ENCODE measurements at regions not wholly inside any gene's neighbourhood (a gene's known extent, or its start where the extent isn't known, plus 50 kb on each side); places are given as distances from the start of the nearest gene placed in this dataset.
"Not testable (repeated sequence)": the region's sequence is repeated elsewhere in the genome, so short reads cannot be mapped to it uniquely, and the experiment has no call there.

- TF ChIP-seq, protein P1, sequence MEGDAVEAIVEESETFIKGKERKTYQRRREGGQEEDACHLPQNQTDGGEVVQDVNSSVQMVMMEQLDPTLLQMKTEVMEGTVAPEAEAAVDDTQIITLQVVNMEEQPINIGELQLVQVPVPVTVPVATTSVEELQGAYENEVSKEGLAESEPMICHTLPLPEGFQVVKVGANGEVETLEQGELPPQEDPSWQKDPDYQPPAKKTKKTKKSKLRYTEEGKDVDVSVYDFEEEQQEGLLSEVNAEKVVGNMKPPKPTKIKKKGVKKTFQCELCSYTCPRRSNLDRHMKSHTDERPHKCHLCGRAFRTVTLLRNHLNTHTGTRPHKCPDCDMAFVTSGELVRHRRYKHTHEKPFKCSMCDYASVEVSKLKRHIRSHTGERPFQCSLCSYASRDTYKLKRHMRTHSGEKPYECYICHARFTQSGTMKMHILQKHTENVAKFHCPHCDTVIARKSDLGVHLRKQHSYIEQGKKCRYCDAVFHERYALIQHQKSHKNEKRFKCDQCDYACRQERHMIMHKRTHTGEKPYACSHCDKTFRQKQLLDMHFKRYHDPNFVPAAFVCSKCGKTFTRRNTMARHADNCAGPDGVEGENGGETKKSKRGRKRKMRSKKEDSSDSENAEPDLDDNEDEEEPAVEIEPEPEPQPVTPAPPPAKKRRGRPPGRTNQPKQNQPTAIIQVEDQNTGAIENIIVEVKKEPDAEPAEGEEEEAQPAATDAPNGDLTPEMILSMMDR (IDR thresholded peaks at IDR 0.05; ENCODE audit: low read depth, low read length), result no peak
- no peak for TF ChIP-seq MYC (IDR thresholded peaks at IDR 0.05; ENCODE audit: low read depth, low read length)
- TF ChIP-seq POLR2A (IDR thresholded peaks at IDR 0.05; ENCODE audit: extremely low read depth, insufficient read length), result no peak
- TF ChIP-seq, protein P2, sequence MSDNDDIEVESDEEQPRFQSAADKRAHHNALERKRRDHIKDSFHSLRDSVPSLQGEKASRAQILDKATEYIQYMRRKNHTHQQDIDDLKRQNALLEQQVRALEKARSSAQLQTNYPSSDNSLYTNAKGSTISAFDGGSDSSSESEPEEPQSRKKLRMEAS (IDR thresholded peaks at IDR 0.05; ENCODE audit: low read depth, low read length), result no peak
- H3K4me3 ChIP-seq (ENCODE audit: low read depth, low read length), result no peak overlapping the region
- no peak for DNase-seq (ENCODE audit: low read depth)
Observed at GRCh38 chrX:35507701-35508100, 290.4 kb upstream of the MAGEB16 start.

- not testable (repeated sequence) for DNase-seq (ENCODE audit: low read depth); H3K4me3 ChIP-seq (ENCODE audit: low read depth, low read length)
Observed at GRCh38 chrX:35548003-35548402, 250.1 kb upstream of the MAGEB16 start.

- DNase-seq (ENCODE audit: low read depth), result no peak
- TF ChIP-seq, protein P1 (IDR thresholded peaks at IDR 0.05; ENCODE audit: low read depth, low read length), result no peak
- no peak for TF ChIP-seq MYC (IDR thresholded peaks at IDR 0.05; ENCODE audit: low read depth, low read length)
- no peak for TF ChIP-seq POLR2A (IDR thresholded peaks at IDR 0.05; ENCODE audit: extremely low read depth, insufficient read length)
- TF ChIP-seq, protein P2 (IDR thresholded peaks at IDR 0.05; ENCODE audit: low read depth, low read length), result no peak
- no peak overlapping the region for H3K4me3 ChIP-seq (ENCODE audit: low read depth, low read length)
Observed at GRCh38 chrX:35557916-35558315, 240.2 kb upstream of the MAGEB16 start.

DNA sequence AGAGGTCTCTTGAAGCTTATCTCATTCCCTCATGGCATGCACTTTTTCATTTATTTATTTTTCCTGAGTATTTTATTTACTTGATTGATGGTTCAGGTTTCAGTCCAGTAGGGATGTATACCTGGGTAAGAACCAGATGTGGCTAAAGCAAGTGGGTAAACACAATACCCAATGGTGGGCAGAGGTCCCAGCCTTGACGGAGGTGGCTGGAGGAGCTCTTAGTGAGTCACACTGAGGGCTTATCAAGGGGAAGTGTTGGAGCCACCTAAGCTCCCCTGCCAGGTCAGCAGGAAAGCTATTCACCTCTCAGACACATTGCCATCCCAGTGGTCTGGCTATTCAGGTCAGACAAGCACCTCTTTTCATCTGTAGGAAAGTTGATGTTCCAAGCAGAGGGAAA lies 236.2 kb upstream of the MAGEB16 start:
- DNase-seq (ENCODE audit: low read depth), result no peak
- H3K4me3 ChIP-seq (ENCODE audit: low read depth, low read length), result no peak overlapping the region
- no peak for TF ChIP-seq MYC (IDR thresholded peaks at IDR 0.05; ENCODE audit: low read depth, low read length)
- TF ChIP-seq, protein P1 (IDR thresholded peaks at IDR 0.05; ENCODE audit: low read depth, low read length), result no peak
- TF ChIP-seq POLR2A (IDR thresholded peaks at IDR 0.05; ENCODE audit: extremely low read depth, insufficient read length), result no peak
- TF ChIP-seq, protein P2 (IDR thresholded peaks at IDR 0.05; ENCODE audit: low read depth, low read length), result no peak

- TF ChIP-seq MYC (IDR thresholded peaks at IDR 0.05; ENCODE audit: low read depth, low read length) (no peak), POLR2A (IDR thresholded peaks at IDR 0.05; ENCODE audit: extremely low read depth, insufficient read length) (no peak)
- TF ChIP-seq, protein P1 (IDR thresholded peaks at IDR 0.05; ENCODE audit: low read depth, low read length), result no peak
- TF ChIP-seq, protein P2 (IDR thresholded peaks at IDR 0.05; ENCODE audit: low read depth, low read length), result no peak
- no peak overlapping the region for H3K4me3 ChIP-seq (ENCODE audit: low read depth, low read length)
- DNase-seq (ENCODE audit: low read depth), result no peak
Observed at GRCh38 chrX:35562395-35562794, 235.7 kb upstream of the MAGEB16 start.

DNA sequence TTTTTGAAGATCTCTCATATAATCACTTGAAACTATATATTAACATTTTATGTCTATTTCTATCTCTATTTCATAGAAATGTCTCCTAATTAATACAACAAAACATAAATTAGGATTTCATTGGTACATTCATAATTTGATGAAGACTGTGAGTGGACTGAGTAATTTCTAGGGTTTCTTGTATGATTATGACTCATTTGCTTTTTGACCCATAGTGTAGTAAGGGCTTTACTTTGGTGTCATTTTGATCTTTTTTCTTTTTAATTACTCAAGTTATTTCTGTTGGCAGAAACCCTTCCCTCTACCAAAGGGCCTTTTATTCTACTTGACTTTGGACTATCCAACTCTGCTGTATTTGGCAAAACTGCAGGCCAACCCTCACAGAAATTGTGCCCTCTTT lies 207.9 kb upstream of the MAGEB16 start:
- TF ChIP-seq POLR2A (IDR thresholded peaks at IDR 0.05; ENCODE audit: extremely low read depth, insufficient read length), result no peak
- no peak for TF ChIP-seq MYC (IDR thresholded peaks at IDR 0.05; ENCODE audit: low read depth, low read length)
- TF ChIP-seq, protein P2 (IDR thresholded peaks at IDR 0.05; ENCODE audit: low read depth, low read length), result no peak
- TF ChIP-seq, protein P1 (IDR thresholded peaks at IDR 0.05; ENCODE audit: low read depth, low read length), result no peak
- no peak for DNase-seq (ENCODE audit: low read depth)

GRCh38 chrX:35611562-35611961 lies 186.6 kb upstream of the MAGEB16 start:
- not testable (repeated sequence) for DNase-seq (ENCODE audit: low read depth); H3K4me3 ChIP-seq (ENCODE audit: low read depth, low read length)

More for the DNA sequence above, 207.9 kb upstream of the MAGEB16 start:
- no peak overlapping the region for H3K4me3 ChIP-seq (ENCODE audit: low read depth, low read length)

All from NB4 (cell line).